ENCODE measurements at regions not wholly inside any gene's neighbourhood (a gene's known extent, or its start where the extent isn't known, plus 50 kb on each side); places are given as distances from the start of the nearest gene placed in this dataset.

- WGBS, 2 donors: 59 to 83% methylated on average over 6 to 7 of the region's 7 CpGs
- Histone ChIP-seq H3K9me3 (ENCODE audit: control insufficient read depth in 4 of 4, insufficient read depth in 3 of 4, low read length in 3 of 4) (peaks cover 0 to 3% (median 0%) of the 10 kb centered on the region in 4 donors), H3K4me1 (ENCODE audit: control insufficient read depth in 5 of 5, insufficient read depth in 5 of 5, low read length in 5 of 5) (no peaks in the 10 kb centered on the region), H3K4me3 (no peak overlapping the region), H3K9ac (ENCODE audit: insufficient read depth in 1 of 2, low read length in 2 of 2) (no peak overlapping the region), H3K36me3 (ENCODE audit: control insufficient read depth in 4 of 4, insufficient read depth in 4 of 4, low read length in 4 of 4) (no peaks in the 10 kb centered on the region), H3K27ac (ENCODE audit: low read depth in 1 of 2, low read length in 1 of 2) (no peak overlapping the region), H3K27me3 (ENCODE audit: control insufficient read depth in 3 of 3, insufficient read depth in 3 of 3, low read length in 2 of 3) (peaks cover 0 to 4% (median 0%) of the 10 kb centered on the region in 3 donors)
- DNase-seq: no peak
- TF ChIP-seq CTCF (IDR thresholded peaks at IDR 0.05; ENCODE audit: control extremely low read depth, extremely low read depth): no peak
- ATAC-seq (ENCODE audit: insufficient read depth, low FRiP score): no peak
These were observed 62.0 kb upstream of the MAGEB2 start for GRCh38 chrX:30153175-30153880.

GRCh38 chrX:30153881-30154260, 61.5 kb upstream of the MAGEB2 start:
- no peak overlapping the region for H3K9ac ChIP-seq (ENCODE audit: insufficient read depth in 1 of 2, low read length in 2 of 2)
- WGBS, 2 donors: 79 to 95% methylated on average over 4 of the region's 4 CpGs
- no peak for DNase-seq
- no peaks in the 10 kb centered on the region for H3K4me1 ChIP-seq (ENCODE audit: control insufficient read depth in 5 of 5, insufficient read depth in 5 of 5, low read length in 5 of 5)
- H3K27me3 ChIP-seq (ENCODE audit: control insufficient read depth in 3 of 3, insufficient read depth in 3 of 3, low read length in 2 of 3): peaks cover 0 to 4% (median 0%) of the 10 kb centered on the region in 3 donors
- no peaks in the 10 kb centered on the region for H3K36me3 ChIP-seq (ENCODE audit: control insufficient read depth in 4 of 4, insufficient read depth in 4 of 4, low read length in 4 of 4)
- no peak overlapping the region for H3K27ac ChIP-seq (ENCODE audit: low read depth in 1 of 2, low read length in 1 of 2)
- ATAC-seq (ENCODE audit: insufficient read depth, low FRiP score): no peak
- no peak for TF ChIP-seq CTCF (IDR thresholded peaks at IDR 0.05; ENCODE audit: control extremely low read depth, extremely low read depth)
- no peak overlapping the region for H3K4me3 ChIP-seq
- H3K9me3 ChIP-seq (ENCODE audit: control insufficient read depth in 4 of 4, insufficient read depth in 3 of 4, low read length in 3 of 4): peaks cover 0 to 3% (median 0%) of the 10 kb centered on the region in 4 donors

GRCh38 chrX:30156009-30156408, 59.4 kb upstream of the MAGEB2 start:
- no peak for TF ChIP-seq CTCF (IDR thresholded peaks at IDR 0.05; ENCODE audit: control extremely low read depth, extremely low read depth)
- H3K4me3 ChIP-seq: no peak overlapping the region
- peaks cover 0 to 4% (median 0%) of the 10 kb centered on the region in 3 donors for H3K27me3 ChIP-seq (ENCODE audit: control insufficient read depth in 3 of 3, insufficient read depth in 3 of 3, low read length in 2 of 3)
- no peak for ATAC-seq (ENCODE audit: insufficient read depth, low FRiP score)
- no peak overlapping the region for H3K27ac ChIP-seq (ENCODE audit: low read depth in 1 of 2, low read length in 1 of 2)
- WGBS, 2 donors: 77 to 100% methylated on average over 2 of the region's 2 CpGs
- no peaks in the 10 kb centered on the region for H3K4me1 ChIP-seq (ENCODE audit: control insufficient read depth in 5 of 5, insufficient read depth in 5 of 5, low read length in 5 of 5)
- no peak overlapping the region for H3K9ac ChIP-seq (ENCODE audit: insufficient read depth in 1 of 2, low read length in 2 of 2)
- no peaks in the 10 kb centered on the region for H3K9me3 ChIP-seq (ENCODE audit: control insufficient read depth in 4 of 4, insufficient read depth in 3 of 4, low read length in 3 of 4)
- no peak for DNase-seq
- no peaks in the 10 kb centered on the region for H3K36me3 ChIP-seq (ENCODE audit: control insufficient read depth in 4 of 4, insufficient read depth in 4 of 4, low read length in 4 of 4)
